H54 (cell line): ENCODE measurements at regions not wholly inside any gene's neighbourhood (a gene's known extent, or its start where the extent isn't known, plus 50 kb on each side); places are given as distances from the start of the nearest gene placed in this dataset.

Experiments used
- DNase-seq: peaks from one replicate; pipeline ENCODE4 v3.0.0; 2011; ENCODE audit warnings: low spot score, mixed read lengths; ENCODE audit not compliant: insufficient read length
- FAIRE-seq: peaks from 3 replicates; lab custom pipeline; 2011; peaks lifted over from hg19 to GRCh38; lab: Jason Lieb, UNC
- POLR2A ChIP-seq: IDR thresholded peaks from 2 replicates; pipeline ENCODE4 v1.6.1; 2011; ENCODE audit warnings: low read depth, mild to moderate bottlenecking, low read length

- no peak for TF ChIP-seq POLR2A
- FAIRE-seq (no peak), DNase-seq (no peak)
Measured at GRCh38 chr18:40883271-40883670, 1071.8 kb upstream of the PIK3C3 start.

- no peak for FAIRE-seq
- DNase-seq: no peak
- TF ChIP-seq POLR2A: no peak
Measured at GRCh38 chr18:40882468-40882867, 1072.6 kb upstream of the PIK3C3 start.

- FAIRE-seq: no peak
- no peak for TF ChIP-seq POLR2A
- DNase-seq: no peak
Measured at GRCh38 chr18:40878371-40878770, 1076.7 kb upstream of the PIK3C3 start.

GRCh38 chr18:40877096-40877495, 1077.9 kb upstream of the PIK3C3 start:
- no peak for DNase-seq
- no peak for FAIRE-seq
- no peak for TF ChIP-seq POLR2A

GRCh38 chr18:40875101-40875615, 1079.9 kb upstream of the PIK3C3 start:
- DNase-seq (no peak), FAIRE-seq (no peak)
- no peak for TF ChIP-seq POLR2A

- FAIRE-seq (no peak), DNase-seq (no peak)
- TF ChIP-seq POLR2A: no peak
Measured at GRCh38 chr18:40874233-40874632, 1080.8 kb upstream of the PIK3C3 start.

GRCh38 chr18:40868110-40868858, 1086.8 kb upstream of the PIK3C3 start:
- FAIRE-seq (peak; percentile 90), DNase-seq (peak; percentile 5)
- TF ChIP-seq POLR2A: no peak

GRCh38 chr18:40867459-40867858, 1087.6 kb upstream of the PIK3C3 start:
- TF ChIP-seq POLR2A: no peak
- FAIRE-seq: no peak
- DNase-seq: no peak

- TF ChIP-seq POLR2A: no peak
- no peak for DNase-seq
- FAIRE-seq: no peak
Measured at GRCh38 chr18:40866968-40867367, 1088.1 kb upstream of the PIK3C3 start.

- no peak for DNase-seq
Measured at GRCh38 chr18:40866013-40866645, 1088.9 kb upstream of the PIK3C3 start.

GRCh38 chr18:40864846-40865245, 1090.2 kb upstream of the PIK3C3 start:
- TF ChIP-seq POLR2A: no peak
- DNase-seq (no peak), FAIRE-seq (no peak)

More at GRCh38 chr18:40866013-40866645, 1088.9 kb upstream of the PIK3C3 start:
- no peak for FAIRE-seq
- TF ChIP-seq POLR2A: no peak

- TF ChIP-seq POLR2A: no peak
- DNase-seq (no peak), FAIRE-seq (no peak)
Measured at GRCh38 chr18:40863801-40864200, 1091.2 kb upstream of the PIK3C3 start.

GRCh38 chr18:40860189-40860588, 1094.8 kb upstream of the PIK3C3 start:
- TF ChIP-seq POLR2A: no peak
- no peak for DNase-seq
- FAIRE-seq: no peak

- DNase-seq (no peak), FAIRE-seq (no peak)
- no peak for TF ChIP-seq POLR2A
Measured at GRCh38 chr18:40855661-40856060, 1099.4 kb upstream of the PIK3C3 start.

GRCh38 chr18:40852406-40852805, 1102.6 kb upstream of the PIK3C3 start:
- no peak for FAIRE-seq
- TF ChIP-seq POLR2A: no peak
- no peak for DNase-seq

GRCh38 chr18:40851014-40851429, 1104.0 kb upstream of the PIK3C3 start:
- no peak for FAIRE-seq

More at GRCh38 chr18:40851014-40851429, 1104.0 kb upstream of the PIK3C3 start:
- no peak for DNase-seq
- TF ChIP-seq POLR2A: no peak
